HG02973 (cell line): ENCODE measurements at regions not wholly inside any gene's neighbourhood (a gene's known extent, or its start where the extent isn't known, plus 50 kb on each side); places are given as distances from the start of the nearest gene placed in this dataset.

ENCODE experiments used
- ATAC-seq: cut with Tn5 transposase; IDR thresholded peaks from one replicate; pipeline ENCODE4 v1.9.1; 2021; ENCODE audit warnings: moderate library complexity; ENCODE audit not compliant: unreplicated experiment

GRCh38 chr16:86104537-86105048, 205.6 kb downstream of the IRF8 start:
- no peak for ATAC-seq

DNA sequence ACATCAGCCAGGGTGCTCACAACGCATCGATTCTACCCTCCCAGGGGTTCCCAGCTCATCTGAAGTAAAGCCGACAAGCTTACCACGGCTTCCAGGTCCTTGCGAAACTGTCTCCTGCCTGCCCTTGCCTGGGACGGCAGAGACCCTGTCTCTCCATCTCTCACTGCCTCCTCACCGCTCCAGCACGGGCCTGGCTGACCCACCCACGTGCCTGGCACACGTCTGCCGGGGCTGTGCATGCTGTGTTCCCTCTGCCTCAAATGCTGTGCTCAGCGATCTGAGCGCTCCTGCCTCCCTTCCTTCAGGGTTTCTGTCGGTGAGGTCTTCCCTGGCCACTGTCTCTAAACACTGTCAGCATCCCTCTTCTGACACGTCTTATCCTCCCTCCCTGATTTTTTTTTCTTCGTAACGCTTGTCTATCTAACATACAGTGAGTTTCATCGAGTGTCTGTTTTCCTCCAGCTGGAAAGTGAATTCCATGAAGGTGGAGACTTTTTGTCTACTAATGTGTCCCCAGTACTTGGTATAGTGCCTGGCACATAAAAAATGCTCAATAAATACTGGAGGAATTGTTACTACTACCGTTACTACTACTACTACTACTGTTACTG, 208.4 kb downstream of the IRF8 start:
- no peak for ATAC-seq

GRCh38 chr16:86108062-86108461, 209.1 kb downstream of the IRF8 start:
- no peak for ATAC-seq

- ATAC-seq = no peak
Observed at GRCh38 chr16:86110134-86110533, 211.2 kb downstream of the IRF8 start.

DNA sequence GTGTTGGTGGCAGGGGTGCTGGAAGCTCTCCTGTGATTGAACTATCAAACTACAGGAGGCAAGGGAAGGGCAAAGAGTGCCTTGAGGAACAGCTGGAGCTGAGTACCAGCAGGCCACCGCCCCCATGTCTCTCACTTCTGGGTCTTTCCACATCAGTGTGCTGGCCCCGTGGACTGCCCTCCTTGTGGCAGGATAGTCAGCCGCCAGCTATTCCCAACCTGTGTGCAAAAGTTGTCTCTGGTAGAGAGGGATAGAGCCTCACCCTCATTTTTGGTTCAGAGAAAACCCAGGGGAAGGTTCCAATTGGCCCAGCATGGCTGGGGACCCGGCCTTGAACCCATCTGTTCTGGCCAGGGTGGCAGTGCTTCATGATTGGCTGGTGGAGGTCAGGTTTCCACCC, 211.8 kb downstream of the IRF8 start:
- ATAC-seq = no peak

GRCh38 chr16:86112178-86112577, 213.2 kb downstream of the IRF8 start:
- ATAC-seq = no peak

GRCh38 chr16:86117235-86117634, 218.3 kb downstream of the IRF8 start:
- no peak for ATAC-seq

DNA sequence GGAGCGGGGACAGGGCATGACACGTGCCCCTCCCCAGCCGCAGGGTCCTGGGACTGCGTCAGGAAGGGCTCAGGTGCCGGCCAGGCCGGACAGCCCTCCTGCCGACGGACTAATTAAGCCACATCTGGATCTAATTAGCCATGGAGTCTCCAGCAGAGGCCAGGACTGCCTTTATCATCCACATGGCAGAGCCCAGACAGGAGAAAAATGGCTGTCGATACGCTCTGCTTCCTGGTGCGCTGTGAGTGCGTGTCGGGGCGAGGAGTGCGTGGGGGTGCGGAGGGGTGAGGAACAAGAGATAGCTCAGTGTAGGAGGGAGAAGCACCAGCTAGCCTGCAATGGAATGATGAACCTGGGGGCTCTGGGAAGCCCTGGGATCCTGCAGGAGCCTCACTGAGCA, 218.8 kb downstream of the IRF8 start:
- no peak for ATAC-seq

GRCh38 chr16:86118467-86119307, 219.7 kb downstream of the IRF8 start:
- ATAC-seq = no peak

DNA sequence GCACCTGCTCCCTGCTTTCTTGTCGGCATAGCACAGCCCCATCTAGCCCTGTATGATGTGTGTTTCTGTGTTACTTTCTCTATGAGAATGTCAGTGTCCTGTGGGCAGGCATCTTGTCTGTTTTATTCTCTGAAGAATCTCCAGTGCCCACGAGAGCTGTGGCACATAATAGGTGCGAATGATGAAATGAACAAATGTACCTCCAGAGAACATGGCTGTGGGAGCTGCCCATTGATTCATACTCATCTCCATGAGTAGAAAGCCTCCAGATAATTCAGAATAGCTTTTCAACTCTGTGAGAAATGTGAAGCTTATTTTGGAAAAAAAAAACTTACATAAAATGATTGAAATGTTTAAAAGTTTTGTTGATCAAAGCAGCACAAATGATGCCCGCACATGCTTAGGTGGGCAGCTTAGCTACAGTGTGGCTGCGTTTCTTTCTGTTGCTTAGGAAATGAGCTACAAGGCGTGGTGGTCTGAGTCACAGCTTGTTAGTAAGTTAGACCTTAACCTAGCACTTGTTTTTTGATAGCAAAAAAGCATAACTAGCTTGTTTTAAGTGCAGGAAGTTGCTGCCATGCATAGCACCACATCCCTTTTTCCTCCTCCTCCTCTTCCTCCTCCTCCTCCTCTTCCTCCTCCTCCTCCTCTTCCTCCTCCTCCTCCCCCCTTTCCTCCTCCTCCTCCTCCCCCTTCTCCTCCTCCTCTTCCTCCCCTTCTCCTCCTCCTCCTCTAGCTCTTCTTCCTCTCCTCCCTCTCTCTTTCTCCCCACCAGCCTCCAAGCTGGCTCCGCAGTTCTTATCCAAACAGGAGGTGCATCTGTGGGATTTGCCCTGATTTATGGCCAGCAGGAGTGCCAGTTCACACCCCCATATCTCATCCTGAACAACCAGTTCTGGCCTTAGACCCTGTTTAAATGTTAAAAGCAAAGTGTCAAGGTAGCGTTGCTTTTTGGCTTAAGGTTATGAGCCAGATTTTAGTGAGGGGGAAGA, 221.5 kb downstream of the IRF8 start:
- no peak for ATAC-seq

DNA sequence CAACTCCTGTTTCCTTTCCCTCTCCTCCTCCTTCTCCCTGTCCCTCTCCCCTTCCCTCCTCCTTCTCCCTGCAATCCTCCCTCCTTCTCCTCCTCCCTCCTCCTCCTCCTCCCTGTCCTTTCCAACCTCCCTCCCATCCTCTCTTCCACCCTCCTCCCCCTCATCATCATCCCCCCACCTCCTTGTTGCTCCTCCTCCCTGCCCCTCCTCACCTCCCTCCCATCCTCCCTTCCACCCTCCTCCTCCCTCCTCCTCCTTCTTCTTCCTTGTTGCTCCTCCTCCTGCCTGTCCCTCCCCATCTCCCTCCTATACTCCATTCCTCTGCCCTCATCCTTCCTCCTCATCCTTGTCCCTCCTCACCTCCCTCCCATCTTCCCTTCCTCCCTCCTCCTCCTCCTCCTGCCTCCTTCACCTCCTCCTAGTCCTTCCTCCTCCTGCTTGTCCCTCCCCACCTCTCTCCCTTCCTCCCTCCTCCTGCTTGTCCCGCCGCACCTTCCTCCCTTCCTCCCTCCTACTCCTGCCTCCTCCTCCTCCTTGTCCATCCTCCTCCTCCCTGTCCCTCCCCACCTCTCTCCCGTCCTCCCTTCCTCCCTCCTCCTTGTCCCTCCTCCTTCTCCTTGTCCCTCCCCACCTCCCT, 222.5 kb downstream of the IRF8 start:
- no peak for ATAC-seq

GRCh38 chr16:86122681-86123342, 223.8 kb downstream of the IRF8 start:
- ATAC-seq = no peak

GRCh38 chr16:86124321-86124720, 225.4 kb downstream of the IRF8 start:
- no peak for ATAC-seq

- no peak for ATAC-seq
Observed at GRCh38 chr16:86126891-86127290, 227.9 kb downstream of the IRF8 start.

- ATAC-seq = no peak
Observed at GRCh38 chr16:86127366-86127765, 228.4 kb downstream of the IRF8 start.

DNA sequence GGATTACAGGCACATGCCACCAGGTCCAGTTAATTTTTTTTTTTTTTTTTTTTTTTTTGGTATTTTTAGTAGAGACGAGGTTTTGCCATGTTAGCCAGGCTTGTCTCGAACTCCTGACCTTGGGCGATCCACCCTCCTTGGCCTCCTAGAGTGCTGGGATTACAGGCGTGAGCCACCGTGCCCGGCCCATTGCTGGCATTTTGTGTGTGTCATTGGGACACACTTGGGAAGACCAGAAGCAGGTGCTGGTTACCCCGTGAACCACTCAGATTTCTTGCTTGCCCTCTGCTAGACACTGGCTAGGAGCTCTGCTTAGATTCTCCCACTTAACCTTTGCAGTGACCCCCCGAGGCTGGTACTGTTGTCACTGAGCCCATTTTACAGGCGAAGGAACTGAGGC, 229.3 kb downstream of the IRF8 start:
- ATAC-seq = no peak

- ATAC-seq = no peak
Observed at GRCh38 chr16:86129541-86129940, 230.6 kb downstream of the IRF8 start.

GRCh38 chr16:86133377-86133776, 234.4 kb downstream of the IRF8 start:
- ATAC-seq = no peak

- ATAC-seq = no peak
Observed at GRCh38 chr16:86133847-86134375, 234.9 kb downstream of the IRF8 start.
